Omental fat pad (tissue), 3 donors: ENCODE measurements at regions not wholly inside any gene's neighbourhood (a gene's known extent, or its start where the extent isn't known, plus 50 kb on each side); places are given as distances from the start of the nearest gene placed in this dataset.

Experiments
- ATAC-seq: fragments of 150-250 bp; one replicate; pipeline ENCODE4 v1.9.1; 2016; ENCODE audit warnings: mild to moderate bottlenecking, moderate library complexity; ENCODE audit not compliant: low FRiP score
- DNase-seq: peaks from one replicate; pipeline ENCODE4 v3.0.0-alpha.2; 2019; ENCODE audit warnings: low spot score
- CTCF ChIP-seq, 3 donors: fragments of 450-650 bp; IDR thresholded peaks; one replicate each; pipeline ENCODE4 v1.5.1; 2016 to 2017; ENCODE audit warnings: antibody characterized with exemption in 3 of 3, mild to moderate bottlenecking in 3 of 3, moderate library complexity in 2 of 3

GRCh38 chr10:127797339-127797738, 60.4 kb downstream of the FOXI2 start:
- ATAC-seq (peak; percentile 94), DNase-seq (no peak)
- TF ChIP-seq CTCF (IDR thresholded peaks at IDR 0.05), result no peak

GRCh38 chr10:127798111-127798510, 61.1 kb downstream of the FOXI2 start:
- ATAC-seq, result no peak

GRCh38 chr10:127801302-127801701, 64.3 kb downstream of the FOXI2 start:
- no peak for ATAC-seq
- no peak for TF ChIP-seq CTCF (IDR thresholded peaks at IDR 0.05)
- DNase-seq, result no peak

More at GRCh38 chr10:127798111-127798510, 61.1 kb downstream of the FOXI2 start:
- no peak for TF ChIP-seq CTCF (IDR thresholded peaks at IDR 0.05)
- DNase-seq, result no peak

- DNase-seq (no peak), ATAC-seq (no peak)
- no peak for TF ChIP-seq CTCF (IDR thresholded peaks at IDR 0.05)
Observed at GRCh38 chr10:127802531-127803095, 65.6 kb downstream of the FOXI2 start.

- DNase-seq (no peak), ATAC-seq (no peak)
- no peak for TF ChIP-seq CTCF (IDR thresholded peaks at IDR 0.05)
Observed at GRCh38 chr10:127804696-127805095, 67.7 kb downstream of the FOXI2 start.

- ATAC-seq (no peak), DNase-seq (no peak)
- TF ChIP-seq CTCF (IDR thresholded peaks at IDR 0.05), result no peak
Observed at GRCh38 chr10:127805950-127806349, 69.0 kb downstream of the FOXI2 start.

GRCh38 chr10:127812041-127812440, 75.1 kb downstream of the FOXI2 start:
- no peak for ATAC-seq
- no peak for TF ChIP-seq CTCF (IDR thresholded peaks at IDR 0.05)
- no peak for DNase-seq
